WTC11 (cell line): ENCODE measurements at regions not wholly inside any gene's neighbourhood (a gene's known extent, or its start where the extent isn't known, plus 50 kb on each side); places are given as distances from the start of the nearest gene placed in this dataset.

Source experiments
- CBFB ChIP-seq: sonication (generic); formaldehyde crosslinking; IDR thresholded peaks from 2 replicates; pipeline ENCODE4 v1.8.1; 2022; ENCODE audit warnings: mild to moderate bottlenecking, low read depth, missing genetic modification reagents
- FOXJ3 ChIP-seq: sonication (generic); formaldehyde crosslinking; IDR thresholded peaks from 2 replicates; pipeline ENCODE4 v1.9.0; 2021; ENCODE audit warnings: missing genetic modification reagents, mild to moderate bottlenecking, borderline replicate concordance
- KAT7 ChIP-seq: sonication (generic); formaldehyde crosslinking; IDR thresholded peaks from 2 replicates; pipeline ENCODE4 v1.8.1; 2023; ENCODE audit warnings: missing genetic modification reagents, mild to moderate bottlenecking, borderline replicate concordance
- NR1H2 ChIP-seq: sonication (generic); formaldehyde crosslinking; IDR thresholded peaks from 2 replicates; pipeline ENCODE4 v1.9.0; 2021; ENCODE audit warnings: mild to moderate bottlenecking, moderate library complexity, missing genetic modification reagents
- SP1 ChIP-seq: sonication (generic); formaldehyde crosslinking; conservative IDR thresholded peaks from 2 replicates; pipeline ENCODE4 v1.8.1; 2022; ENCODE audit warnings: missing genetic modification reagents
- ZNF121 ChIP-seq: sonication (generic); formaldehyde crosslinking; IDR thresholded peaks from 2 replicates; pipeline ENCODE4 v1.8.0; 2023; ENCODE audit warnings: missing genetic modification reagents
- ZNF138 ChIP-seq: sonication (generic); formaldehyde crosslinking; conservative IDR thresholded peaks from 2 replicates; pipeline ENCODE4 v1.8.1; 2022; ENCODE audit warnings: mild to moderate bottlenecking, moderate library complexity, missing genetic modification reagents
- ZNF232 ChIP-seq: sonication (generic); formaldehyde crosslinking; IDR thresholded peaks from 2 replicates; pipeline ENCODE4 v1.8.0; 2022; ENCODE audit warnings: mild to moderate bottlenecking, missing genetic modification reagents
- TF ChIP-seq, protein P1 (sequence below): sonication (generic); formaldehyde crosslinking; IDR thresholded peaks from 2 replicates; pipeline ENCODE4 v1.8.1; 2022; ENCODE audit warnings: low read depth, missing genetic modification reagents, borderline replicate concordance
- TF ChIP-seq, protein P2 (sequence below): fragments of 200-600 bp; IDR thresholded peaks from 2 replicates; pipeline ENCODE4 v1.8.0; 2022; ENCODE audit warnings: antibody characterized with exemption
- TF ChIP-seq, protein P3 (sequence below): sonication (generic); formaldehyde crosslinking; IDR thresholded peaks from 2 replicates; pipeline ENCODE4 v1.8.0; 2022; ENCODE audit warnings: mild to moderate bottlenecking, missing genetic modification reagents
- TF ChIP-seq, protein P4 (sequence below): sonication (generic); formaldehyde crosslinking; IDR thresholded peaks from 2 replicates; pipeline ENCODE4 v1.8.1; 2022; ENCODE audit warnings: mild to moderate bottlenecking, moderate library complexity, missing genetic modification reagents
- TF ChIP-seq, protein P5 (sequence below): sonication (generic); formaldehyde crosslinking; IDR thresholded peaks from 2 replicates; pipeline ENCODE4 v1.8.1; 2022; ENCODE audit warnings: mild to moderate bottlenecking, missing genetic modification reagents, moderate library complexity, borderline replicate concordance

DNA sequence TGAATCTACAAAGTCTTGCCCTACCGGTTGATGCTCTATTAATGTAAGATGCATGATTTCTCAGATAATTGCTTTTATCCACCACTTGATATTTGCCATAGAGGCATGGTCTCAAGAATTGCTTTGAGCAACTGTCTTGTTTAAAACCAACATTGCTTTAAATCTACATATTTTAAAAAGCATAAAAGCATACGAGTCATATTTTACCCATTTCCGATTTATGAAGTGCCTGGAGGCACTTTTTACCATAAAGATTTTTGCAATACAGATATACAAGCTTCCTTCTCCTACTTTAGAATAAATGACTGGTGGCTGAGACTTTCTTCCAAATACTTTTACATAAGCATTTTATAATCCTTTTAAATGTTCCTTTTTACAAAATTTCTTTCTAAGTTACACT is 517.6 kb downstream of the TXNL1 start:
- TF ChIP-seq, protein P1, sequence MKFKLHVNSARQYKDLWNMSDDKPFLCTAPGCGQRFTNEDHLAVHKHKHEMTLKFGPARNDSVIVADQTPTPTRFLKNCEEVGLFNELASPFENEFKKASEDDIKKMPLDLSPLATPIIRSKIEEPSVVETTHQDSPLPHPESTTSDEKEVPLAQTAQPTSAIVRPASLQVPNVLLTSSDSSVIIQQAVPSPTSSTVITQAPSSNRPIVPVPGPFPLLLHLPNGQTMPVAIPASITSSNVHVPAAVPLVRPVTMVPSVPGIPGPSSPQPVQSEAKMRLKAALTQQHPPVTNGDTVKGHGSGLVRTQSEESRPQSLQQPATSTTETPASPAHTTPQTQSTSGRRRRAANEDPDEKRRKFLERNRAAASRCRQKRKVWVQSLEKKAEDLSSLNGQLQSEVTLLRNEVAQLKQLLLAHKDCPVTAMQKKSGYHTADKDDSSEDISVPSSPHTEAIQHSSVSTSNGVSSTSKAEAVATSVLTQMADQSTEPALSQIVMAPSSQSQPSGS (CRISPR knock-in tag): no peak
- TF ChIP-seq ZNF138 (CRISPR knock-in tag): no peak
- TF ChIP-seq FOXJ3 (CRISPR knock-in tag): no peak
- TF ChIP-seq, protein P2, sequence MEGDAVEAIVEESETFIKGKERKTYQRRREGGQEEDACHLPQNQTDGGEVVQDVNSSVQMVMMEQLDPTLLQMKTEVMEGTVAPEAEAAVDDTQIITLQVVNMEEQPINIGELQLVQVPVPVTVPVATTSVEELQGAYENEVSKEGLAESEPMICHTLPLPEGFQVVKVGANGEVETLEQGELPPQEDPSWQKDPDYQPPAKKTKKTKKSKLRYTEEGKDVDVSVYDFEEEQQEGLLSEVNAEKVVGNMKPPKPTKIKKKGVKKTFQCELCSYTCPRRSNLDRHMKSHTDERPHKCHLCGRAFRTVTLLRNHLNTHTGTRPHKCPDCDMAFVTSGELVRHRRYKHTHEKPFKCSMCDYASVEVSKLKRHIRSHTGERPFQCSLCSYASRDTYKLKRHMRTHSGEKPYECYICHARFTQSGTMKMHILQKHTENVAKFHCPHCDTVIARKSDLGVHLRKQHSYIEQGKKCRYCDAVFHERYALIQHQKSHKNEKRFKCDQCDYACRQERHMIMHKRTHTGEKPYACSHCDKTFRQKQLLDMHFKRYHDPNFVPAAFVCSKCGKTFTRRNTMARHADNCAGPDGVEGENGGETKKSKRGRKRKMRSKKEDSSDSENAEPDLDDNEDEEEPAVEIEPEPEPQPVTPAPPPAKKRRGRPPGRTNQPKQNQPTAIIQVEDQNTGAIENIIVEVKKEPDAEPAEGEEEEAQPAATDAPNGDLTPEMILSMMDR: no peak
- no peak for TF ChIP-seq NR1H2 (CRISPR knock-in tag)
- no peak for TF ChIP-seq ZNF121 (CRISPR knock-in tag)
- TF ChIP-seq, protein P3, sequence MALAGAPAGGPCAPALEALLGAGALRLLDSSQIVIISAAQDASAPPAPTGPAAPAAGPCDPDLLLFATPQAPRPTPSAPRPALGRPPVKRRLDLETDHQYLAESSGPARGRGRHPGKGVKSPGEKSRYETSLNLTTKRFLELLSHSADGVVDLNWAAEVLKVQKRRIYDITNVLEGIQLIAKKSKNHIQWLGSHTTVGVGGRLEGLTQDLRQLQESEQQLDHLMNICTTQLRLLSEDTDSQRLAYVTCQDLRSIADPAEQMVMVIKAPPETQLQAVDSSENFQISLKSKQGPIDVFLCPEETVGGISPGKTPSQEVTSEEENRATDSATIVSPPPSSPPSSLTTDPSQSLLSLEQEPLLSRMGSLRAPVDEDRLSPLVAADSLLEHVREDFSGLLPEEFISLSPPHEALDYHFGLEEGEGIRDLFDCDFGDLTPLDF (CRISPR knock-in tag): no peak
- TF ChIP-seq CBFB (CRISPR knock-in tag): no peak
- no peak for TF ChIP-seq KAT7 (CRISPR knock-in tag)
- TF ChIP-seq, protein P4, sequence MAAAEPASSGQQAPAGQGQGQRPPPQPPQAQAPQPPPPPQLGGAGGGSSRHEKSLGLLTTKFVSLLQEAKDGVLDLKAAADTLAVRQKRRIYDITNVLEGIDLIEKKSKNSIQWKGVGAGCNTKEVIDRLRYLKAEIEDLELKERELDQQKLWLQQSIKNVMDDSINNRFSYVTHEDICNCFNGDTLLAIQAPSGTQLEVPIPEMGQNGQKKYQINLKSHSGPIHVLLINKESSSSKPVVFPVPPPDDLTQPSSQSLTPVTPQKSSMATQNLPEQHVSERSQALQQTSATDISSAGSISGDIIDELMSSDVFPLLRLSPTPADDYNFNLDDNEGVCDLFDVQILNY (CRISPR knock-in tag): no peak
- no peak for TF ChIP-seq ZNF232 (CRISPR knock-in tag)
- TF ChIP-seq, protein P5, sequence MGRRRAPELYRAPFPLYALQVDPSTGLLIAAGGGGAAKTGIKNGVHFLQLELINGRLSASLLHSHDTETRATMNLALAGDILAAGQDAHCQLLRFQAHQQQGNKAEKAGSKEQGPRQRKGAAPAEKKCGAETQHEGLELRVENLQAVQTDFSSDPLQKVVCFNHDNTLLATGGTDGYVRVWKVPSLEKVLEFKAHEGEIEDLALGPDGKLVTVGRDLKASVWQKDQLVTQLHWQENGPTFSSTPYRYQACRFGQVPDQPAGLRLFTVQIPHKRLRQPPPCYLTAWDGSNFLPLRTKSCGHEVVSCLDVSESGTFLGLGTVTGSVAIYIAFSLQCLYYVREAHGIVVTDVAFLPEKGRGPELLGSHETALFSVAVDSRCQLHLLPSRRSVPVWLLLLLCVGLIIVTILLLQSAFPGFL (CRISPR knock-in tag): no peak
- no peak for TF ChIP-seq SP1
